SK-N-SH treated with all-trans-retinoic acid at 6 μM for 48 hours (cell line): ENCODE measurements at regions not wholly inside any gene's neighbourhood (a gene's known extent, or its start where the extent isn't known, plus 50 kb on each side); places are given as distances from the start of the nearest gene placed in this dataset.
A peak's percentile ranks its signal among the peaks of the same experiment; 100 is the strongest.

Source experiments
- ATAC-seq: fragments of 200-7000 bp; cut with Tn5 transposase; 3 replicates; pipeline ENCODE4 v1.9.1; 2020; ENCODE audit warnings: mild to moderate bottlenecking, moderate library complexity
- ARNTL ChIP-seq: fragments of 450-650 bp; formaldehyde crosslinking; IDR thresholded peaks from 2 replicates; pipeline ENCODE4 v1.5.0; 2020; ENCODE audit warnings: low read depth, mild to moderate bottlenecking, moderate library complexity, borderline replicate concordance
- BACH2 ChIP-seq: fragments of 250-450 bp; sonication (Bioruptor Pico); IDR thresholded peaks from 2 replicates; pipeline ENCODE4 v1.9.0; 2021; ENCODE audit warnings: mild to moderate bottlenecking, borderline replicate concordance
- CSDC2 ChIP-seq: fragments of 250-450 bp; sonication (Bioruptor Pico); IDR thresholded peaks from 2 replicates; pipeline ENCODE4 v1.5.0; 2020; ENCODE audit warnings: mild to moderate bottlenecking, moderate library complexity
- ESRRG ChIP-seq: fragments of 250-450 bp; sonication (Bioruptor Pico); IDR thresholded peaks from 2 replicates; pipeline ENCODE4 v1.6.1; 2021; ENCODE audit warnings: mild to moderate bottlenecking
- GLIS3 ChIP-seq: fragments of 250-450 bp; sonication (Bioruptor Pico); IDR thresholded peaks from 2 replicates; pipeline ENCODE4 v1.5.0; 2020; ENCODE audit warnings: mild to moderate bottlenecking, moderate library complexity
- ISL1 ChIP-seq: fragments of 250-450 bp; sonication (Bioruptor Pico); IDR thresholded peaks from 2 replicates; pipeline ENCODE4 v2.1.2; 2022; ENCODE audit warnings: mild to moderate bottlenecking, moderate library complexity
- OSR1 ChIP-seq: fragments of 250-450 bp; sonication (Bioruptor Pico); IDR thresholded peaks from 2 replicates; pipeline ENCODE4 v1.8.0; 2022; ENCODE audit warnings: moderate library complexity, mild to moderate bottlenecking, inconsistent platforms
- PPARA ChIP-seq: fragments of 250-450 bp; sonication (Bioruptor Pico); IDR thresholded peaks from 2 replicates; pipeline ENCODE4 v1.5.0; 2020; ENCODE audit warnings: mild to moderate bottlenecking, borderline replicate concordance
- RARB ChIP-seq: fragments of 250-450 bp; sonication (Bioruptor Pico); IDR thresholded peaks from 2 replicates; pipeline ENCODE4 v1.8.0; 2021; ENCODE audit warnings: mild to moderate bottlenecking, moderate library complexity
- TOX ChIP-seq: fragments of 250-450 bp; sonication (Bioruptor Pico); IDR thresholded peaks from 2 replicates; pipeline ENCODE4 v1.8.0; 2021; ENCODE audit warnings: mild to moderate bottlenecking, moderate library complexity, borderline replicate concordance
- ZC3H10 ChIP-seq: fragments of 250-450 bp; sonication (Bioruptor Pico); IDR thresholded peaks from 2 replicates; pipeline ENCODE4 v1.5.1; 2021; ENCODE audit warnings: mild to moderate bottlenecking, moderate library complexity
- ZFP3 ChIP-seq: fragments of 250-450 bp; sonication (Bioruptor Pico); IDR thresholded peaks from 2 replicates; pipeline ENCODE4 v1.5.0; 2020; ENCODE audit warnings: mild to moderate bottlenecking, moderate library complexity
- ZFP30 ChIP-seq: fragments of 450-650 bp; formaldehyde crosslinking; IDR thresholded peaks from 2 replicates; pipeline ENCODE4 v1.5.0; 2022; ENCODE audit warnings: mild to moderate bottlenecking, moderate library complexity
- ZNF565 ChIP-seq: fragments of 450-650 bp; formaldehyde crosslinking; conservative IDR thresholded peaks from 2 replicates; pipeline ENCODE4 v1.5.0; 2020; ENCODE audit warnings: low read depth, mild to moderate bottlenecking, moderate library complexity
- ZNF70 ChIP-seq: fragments of 450-650 bp; formaldehyde crosslinking; IDR thresholded peaks from 2 replicates; pipeline ENCODE4 v1.5.0; 2020; ENCODE audit warnings: mild to moderate bottlenecking, moderate library complexity
- TF ChIP-seq, protein P1 (sequence below): fragments of 250-450 bp; sonication (Bioruptor Pico); IDR thresholded peaks from 2 replicates; pipeline ENCODE4 v1.8.0; 2021; ENCODE audit warnings: low read depth, mild to moderate bottlenecking, moderate library complexity, borderline replicate concordance
- TF ChIP-seq, protein P2 (sequence below): fragments of 250-450 bp; sonication (Bioruptor Pico); IDR thresholded peaks from 2 replicates; pipeline ENCODE4 v1.8.0; 2020; ENCODE audit warnings: mild to moderate bottlenecking, moderate library complexity, borderline replicate concordance
- TF ChIP-seq, protein P3 (sequence below): fragments of 250-450 bp; sonication (Bioruptor Pico); IDR thresholded peaks from 2 replicates; pipeline ENCODE4 v1.5.1; 2021; ENCODE audit warnings: mild to moderate bottlenecking, moderate library complexity
- TF ChIP-seq, protein P4 (sequence below): fragments of 250-450 bp; sonication (Bioruptor Pico); IDR thresholded peaks from 2 replicates; pipeline ENCODE4 v1.5.0; 2020; ENCODE audit warnings: mild to moderate bottlenecking, moderate library complexity

DNA sequence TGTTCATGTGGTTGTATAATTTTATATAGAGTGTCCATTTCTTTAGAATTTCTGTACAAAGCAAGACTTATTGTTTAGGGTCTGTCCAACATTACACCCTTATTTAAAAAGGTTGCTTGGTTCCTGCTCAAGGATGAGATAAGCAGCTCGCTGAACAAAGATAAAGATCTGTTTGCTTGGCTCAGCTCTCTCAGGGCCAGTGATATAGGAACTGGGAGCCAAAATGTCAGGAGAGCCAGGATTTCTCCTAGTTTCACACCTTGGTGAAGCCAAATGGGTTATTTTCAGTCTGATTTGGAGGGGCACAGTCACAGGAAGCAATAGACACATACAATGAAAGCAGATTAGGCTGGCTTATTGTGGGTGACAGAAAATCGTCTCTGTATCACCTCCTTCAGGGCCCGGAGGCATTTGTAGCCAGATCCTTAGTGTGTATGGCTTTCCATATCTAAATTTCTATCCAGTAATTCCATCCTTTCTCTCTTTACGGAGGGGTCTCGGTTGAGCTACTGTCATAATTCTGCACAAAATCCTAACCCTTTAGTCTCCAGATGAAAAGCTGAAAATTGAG lies 396.4 kb downstream of the TMEM232 start:
- TF ChIP-seq ARNTL (CRISPR knock-in tag) = no peak
- TF ChIP-seq ESRRG (CRISPR knock-in tag) = no peak
- TF ChIP-seq TOX (CRISPR knock-in tag) = no peak
- no peak for TF ChIP-seq ZNF565 (CRISPR knock-in tag)
- TF ChIP-seq GLIS3 = no peak
- no peak for TF ChIP-seq CSDC2
- TF ChIP-seq ZC3H10 (CRISPR knock-in tag) = no peak
- no peak for TF ChIP-seq OSR1 (CRISPR knock-in tag)
- no peak for TF ChIP-seq ZFP30 (CRISPR knock-in tag)
- no peak for TF ChIP-seq ISL1 (CRISPR knock-in tag)
- TF ChIP-seq PPARA (CRISPR knock-in tag) = no peak
- TF ChIP-seq BACH2 (CRISPR knock-in tag) = no peak
- TF ChIP-seq, protein P1, sequence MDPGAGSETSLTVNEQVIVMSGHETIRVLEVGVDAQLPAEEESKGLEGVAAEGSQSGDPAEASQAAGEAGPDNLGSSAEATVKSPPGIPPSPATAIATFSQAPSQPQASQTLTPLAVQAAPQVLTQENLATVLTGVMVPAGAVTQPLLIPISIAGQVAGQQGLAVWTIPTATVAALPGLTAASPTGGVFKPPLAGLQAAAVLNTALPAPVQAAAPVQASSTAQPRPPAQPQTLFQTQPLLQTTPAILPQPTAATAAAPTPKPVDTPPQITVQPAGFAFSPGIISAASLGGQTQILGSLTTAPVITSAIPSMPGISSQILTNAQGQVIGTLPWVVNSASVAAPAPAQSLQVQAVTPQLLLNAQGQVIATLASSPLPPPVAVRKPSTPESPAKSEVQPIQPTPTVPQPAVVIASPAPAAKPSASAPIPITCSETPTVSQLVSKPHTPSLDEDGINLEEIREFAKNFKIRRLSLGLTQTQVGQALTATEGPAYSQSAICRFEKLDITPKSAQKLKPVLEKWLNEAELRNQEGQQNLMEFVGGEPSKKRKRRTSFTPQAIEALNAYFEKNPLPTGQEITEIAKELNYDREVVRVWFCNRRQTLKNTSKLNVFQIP (CRISPR knock-in tag) = no peak
- TF ChIP-seq, protein P2, sequence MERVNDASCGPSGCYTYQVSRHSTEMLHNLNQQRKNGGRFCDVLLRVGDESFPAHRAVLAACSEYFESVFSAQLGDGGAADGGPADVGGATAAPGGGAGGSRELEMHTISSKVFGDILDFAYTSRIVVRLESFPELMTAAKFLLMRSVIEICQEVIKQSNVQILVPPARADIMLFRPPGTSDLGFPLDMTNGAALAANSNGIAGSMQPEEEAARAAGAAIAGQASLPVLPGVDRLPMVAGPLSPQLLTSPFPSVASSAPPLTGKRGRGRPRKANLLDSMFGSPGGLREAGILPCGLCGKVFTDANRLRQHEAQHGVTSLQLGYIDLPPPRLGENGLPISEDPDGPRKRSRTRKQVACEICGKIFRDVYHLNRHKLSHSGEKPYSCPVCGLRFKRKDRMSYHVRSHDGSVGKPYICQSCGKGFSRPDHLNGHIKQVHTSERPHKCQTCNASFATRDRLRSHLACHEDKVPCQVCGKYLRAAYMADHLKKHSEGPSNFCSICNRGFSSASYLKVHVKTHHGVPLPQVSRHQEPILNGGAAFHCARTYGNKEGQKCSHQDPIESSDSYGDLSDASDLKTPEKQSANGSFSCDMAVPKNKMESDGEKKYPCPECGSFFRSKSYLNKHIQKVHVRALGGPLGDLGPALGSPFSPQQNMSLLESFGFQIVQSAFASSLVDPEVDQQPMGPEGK (CRISPR knock-in tag) = no peak
- ATAC-seq = no peak

DNA sequence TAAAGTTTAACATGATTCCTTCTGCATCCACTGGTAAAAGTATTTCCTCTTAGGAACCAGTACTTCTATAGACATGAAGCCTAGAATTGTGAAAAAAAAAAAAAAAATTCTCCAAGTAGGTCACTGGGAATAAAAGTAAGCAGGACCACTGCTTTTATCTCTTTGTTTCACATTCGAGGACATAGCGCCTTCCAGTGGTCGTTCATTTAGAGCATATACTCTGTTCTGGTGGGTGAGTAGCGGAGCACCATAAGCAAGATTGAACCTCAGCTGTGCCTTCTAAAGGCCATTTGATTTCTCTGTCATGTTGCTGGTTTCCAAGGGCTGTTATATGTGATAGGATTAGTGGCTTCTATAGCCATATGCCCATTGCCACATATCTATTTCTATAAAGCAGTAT lies 393.1 kb downstream of the TMEM232 start:
- ATAC-seq = no peak
- TF ChIP-seq GLIS3 (no peak), ISL1 (CRISPR knock-in tag) (no peak), OSR1 (CRISPR knock-in tag) (no peak), ESRRG (CRISPR knock-in tag) (no peak), PPARA (CRISPR knock-in tag) (no peak), ZNF70 (CRISPR knock-in tag) (no peak), BACH2 (CRISPR knock-in tag) (no peak), ZC3H10 (CRISPR knock-in tag) (no peak), ZFP3 (CRISPR knock-in tag) (no peak), ARNTL (CRISPR knock-in tag) (no peak), RARB (CRISPR knock-in tag) (no peak)
- TF ChIP-seq, protein P3, sequence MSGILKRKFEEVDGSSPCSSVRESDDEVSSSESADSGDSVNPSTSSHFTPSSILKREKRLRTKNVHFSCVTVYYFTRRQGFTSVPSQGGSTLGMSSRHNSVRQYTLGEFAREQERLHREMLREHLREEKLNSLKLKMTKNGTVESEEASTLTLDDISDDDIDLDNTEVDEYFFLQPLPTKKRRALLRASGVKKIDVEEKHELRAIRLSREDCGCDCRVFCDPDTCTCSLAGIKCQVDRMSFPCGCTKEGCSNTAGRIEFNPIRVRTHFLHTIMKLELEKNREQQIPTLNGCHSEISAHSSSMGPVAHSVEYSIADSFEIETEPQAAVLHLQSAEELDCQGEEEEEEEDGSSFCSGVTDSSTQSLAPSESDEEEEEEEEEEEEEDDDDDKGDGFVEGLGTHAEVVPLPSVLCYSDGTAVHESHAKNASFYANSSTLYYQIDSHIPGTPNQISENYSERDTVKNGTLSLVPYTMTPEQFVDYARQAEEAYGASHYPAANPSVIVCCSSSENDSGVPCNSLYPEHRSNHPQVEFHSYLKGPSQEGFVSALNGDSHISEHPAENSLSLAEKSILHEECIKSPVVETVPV (CRISPR knock-in tag) = no peak
- TF ChIP-seq, protein P4, sequence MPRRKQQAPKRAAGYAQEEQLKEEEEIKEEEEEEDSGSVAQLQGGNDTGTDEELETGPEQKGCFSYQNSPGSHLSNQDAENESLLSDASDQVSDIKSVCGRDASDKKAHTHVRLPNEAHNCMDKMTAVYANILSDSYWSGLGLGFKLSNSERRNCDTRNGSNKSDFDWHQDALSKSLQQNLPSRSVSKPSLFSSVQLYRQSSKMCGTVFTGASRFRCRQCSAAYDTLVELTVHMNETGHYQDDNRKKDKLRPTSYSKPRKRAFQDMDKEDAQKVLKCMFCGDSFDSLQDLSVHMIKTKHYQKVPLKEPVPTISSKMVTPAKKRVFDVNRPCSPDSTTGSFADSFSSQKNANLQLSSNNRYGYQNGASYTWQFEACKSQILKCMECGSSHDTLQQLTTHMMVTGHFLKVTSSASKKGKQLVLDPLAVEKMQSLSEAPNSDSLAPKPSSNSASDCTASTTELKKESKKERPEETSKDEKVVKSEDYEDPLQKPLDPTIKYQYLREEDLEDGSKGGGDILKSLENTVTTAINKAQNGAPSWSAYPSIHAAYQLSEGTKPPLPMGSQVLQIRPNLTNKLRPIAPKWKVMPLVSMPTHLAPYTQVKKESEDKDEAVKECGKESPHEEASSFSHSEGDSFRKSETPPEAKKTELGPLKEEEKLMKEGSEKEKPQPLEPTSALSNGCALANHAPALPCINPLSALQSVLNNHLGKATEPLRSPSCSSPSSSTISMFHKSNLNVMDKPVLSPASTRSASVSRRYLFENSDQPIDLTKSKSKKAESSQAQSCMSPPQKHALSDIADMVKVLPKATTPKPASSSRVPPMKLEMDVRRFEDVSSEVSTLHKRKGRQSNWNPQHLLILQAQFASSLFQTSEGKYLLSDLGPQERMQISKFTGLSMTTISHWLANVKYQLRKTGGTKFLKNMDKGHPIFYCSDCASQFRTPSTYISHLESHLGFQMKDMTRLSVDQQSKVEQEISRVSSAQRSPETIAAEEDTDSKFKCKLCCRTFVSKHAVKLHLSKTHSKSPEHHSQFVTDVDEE (CRISPR knock-in tag) = no peak

DNA sequence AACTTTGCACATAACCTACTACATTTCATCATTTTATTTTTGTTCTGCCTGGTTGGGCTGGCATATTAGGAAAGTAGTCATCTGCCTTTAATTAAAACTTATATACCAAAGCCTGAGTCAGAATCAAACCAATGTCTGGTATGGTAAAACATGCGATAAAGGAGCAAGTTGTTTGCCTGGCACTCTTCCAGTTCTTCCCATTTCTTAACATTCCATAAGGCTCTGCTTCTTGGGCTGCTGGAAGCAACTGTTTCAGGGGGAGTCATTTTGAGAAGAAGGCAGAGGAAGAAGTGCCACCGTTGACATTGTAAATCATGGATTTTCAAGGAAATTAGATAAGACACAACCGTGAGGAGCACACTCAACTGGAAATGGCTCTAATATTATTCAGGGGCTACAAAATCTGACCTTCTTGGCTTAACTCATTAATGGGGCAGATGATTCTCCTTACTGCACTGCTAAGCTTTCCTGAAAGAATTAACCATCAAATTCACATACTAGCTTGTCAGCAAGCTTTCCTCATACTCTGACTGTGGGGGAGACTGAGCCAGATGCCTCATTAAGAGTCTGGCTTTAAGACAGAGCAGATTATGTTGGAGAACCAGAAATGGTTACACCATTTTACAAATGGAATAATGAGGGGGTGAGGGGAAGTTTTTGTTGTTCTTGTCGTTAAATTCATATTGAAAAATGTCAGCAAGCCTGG lies 391.0 kb downstream of the TMEM232 start:
- ATAC-seq = peak; percentile 92
- TF ChIP-seq ISL1 (CRISPR knock-in tag) = peak; percentile 70
- TF ChIP-seq ZFP3 (CRISPR knock-in tag) = no peak
- TF ChIP-seq, protein P4 (CRISPR knock-in tag) = no peak
- no peak for TF ChIP-seq PPARA (CRISPR knock-in tag)
- TF ChIP-seq, protein P2 (CRISPR knock-in tag) = no peak
